GM18526 (cell line): ENCODE measurements at regions not wholly inside any gene's neighbourhood (a gene's known extent, or its start where the extent isn't known, plus 50 kb on each side); places are given as distances from the start of the nearest gene placed in this dataset.

Experiments used
- POLR2A ChIP-seq: IDR thresholded peaks from 3 replicates; pipeline ENCODE4 v1.6.1; 2011; ENCODE audit not compliant: insufficient read length; ENCODE audit errors: extremely low read depth

GRCh38 chr4:14868426-14869395, 133.6 kb upstream of the CPEB2 start:
- TF ChIP-seq POLR2A, result no peak

- TF ChIP-seq POLR2A, result no peak
These were observed 130.4 kb upstream of the CPEB2 start for GRCh38 chr4:14871676-14872430.

DNA sequence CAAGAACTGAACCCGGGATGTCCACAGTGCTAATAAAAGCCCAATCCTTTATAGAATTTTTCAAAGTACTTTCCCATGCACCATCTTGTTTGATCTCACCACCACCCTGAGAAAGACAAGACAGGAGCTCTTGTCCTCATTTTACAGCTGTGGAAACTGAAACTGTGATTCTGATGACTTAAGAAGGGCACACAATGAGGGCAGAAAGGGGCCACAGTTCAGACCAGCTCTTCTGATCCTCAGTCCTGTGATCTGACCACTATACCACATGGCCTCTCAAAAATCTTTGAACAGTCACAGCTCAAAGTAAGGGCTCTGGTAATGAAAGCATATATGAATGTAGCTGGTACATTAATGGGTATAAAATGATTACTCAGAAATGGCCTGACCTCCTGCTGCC, 127.3 kb upstream of the CPEB2 start:
- no peak for TF ChIP-seq POLR2A

GRCh38 chr4:14877246-14878225, 124.7 kb upstream of the CPEB2 start:
- TF ChIP-seq POLR2A, result no peak

- TF ChIP-seq POLR2A, result no peak
These were observed 123.6 kb upstream of the CPEB2 start for GRCh38 chr4:14878681-14879080.

DNA sequence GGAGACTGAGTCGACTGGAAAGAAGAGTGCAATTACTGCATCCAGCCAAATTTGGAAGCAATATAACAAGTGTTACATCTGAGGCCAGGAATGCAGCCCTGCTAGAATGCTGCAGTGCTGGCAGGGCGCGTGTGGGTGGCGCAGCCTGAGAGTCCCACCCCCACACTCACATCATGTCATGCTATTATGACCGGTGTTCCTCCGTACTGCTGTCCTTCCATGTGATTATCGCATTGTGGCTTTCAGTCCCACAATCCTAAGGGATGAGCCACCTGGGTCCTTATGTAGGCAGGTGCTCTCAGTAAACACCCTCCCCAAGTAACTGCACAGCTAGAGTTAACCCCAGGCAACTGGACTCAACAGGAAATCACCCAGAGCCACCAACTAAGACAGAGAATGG, 122.6 kb upstream of the CPEB2 start:
- no peak for TF ChIP-seq POLR2A

GRCh38 chr4:14880805-14881204, 121.5 kb upstream of the CPEB2 start:
- TF ChIP-seq POLR2A, result no peak

DNA sequence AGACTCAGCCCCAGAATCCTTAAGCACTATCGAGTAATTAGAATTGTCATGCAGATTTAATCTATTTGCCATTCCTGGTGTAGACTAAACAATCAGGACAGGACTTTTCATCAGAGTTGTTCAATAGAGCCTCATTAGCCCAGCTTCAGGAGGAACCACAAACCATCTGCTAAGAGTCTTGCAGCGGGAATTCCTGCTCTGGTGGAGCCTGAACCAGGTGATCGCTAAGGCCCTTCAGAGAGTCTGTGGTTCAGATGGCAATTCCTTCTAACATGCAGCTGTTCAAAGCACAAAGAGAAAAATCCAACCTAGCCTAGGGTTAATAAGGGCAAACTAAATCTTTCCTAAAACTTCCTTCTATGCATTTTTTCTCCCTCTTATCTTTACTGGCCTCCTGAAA, 119.1 kb upstream of the CPEB2 start:
- TF ChIP-seq POLR2A, result no peak

DNA sequence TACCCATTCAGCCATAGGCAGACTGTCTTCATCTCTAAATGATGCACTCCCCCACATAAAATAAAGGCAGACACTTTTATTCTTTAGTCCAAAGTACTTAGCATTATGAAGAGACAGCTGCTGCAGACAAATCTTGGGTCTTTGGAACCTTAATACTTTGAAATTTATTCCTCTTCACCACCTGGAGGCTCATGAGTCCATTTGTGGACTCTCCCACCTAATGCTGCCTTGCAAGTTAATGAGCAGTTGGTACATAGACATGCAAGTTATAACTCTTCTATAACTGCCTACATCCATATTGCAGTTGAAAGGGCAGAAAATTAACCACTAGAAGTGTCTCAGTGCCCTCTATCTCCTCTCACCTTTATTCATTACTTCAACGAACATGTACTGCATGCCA, 118.6 kb upstream of the CPEB2 start:
- no peak for TF ChIP-seq POLR2A

GRCh38 chr4:14887842-14888433, 114.3 kb upstream of the CPEB2 start:
- TF ChIP-seq POLR2A, result no peak

- no peak for TF ChIP-seq POLR2A
These were observed 113.3 kb upstream of the CPEB2 start for GRCh38 chr4:14888790-14889572.

- TF ChIP-seq POLR2A, result no peak
These were observed 109.7 kb upstream of the CPEB2 start for GRCh38 chr4:14892563-14892962.

- no peak for TF ChIP-seq POLR2A
These were observed 108.6 kb upstream of the CPEB2 start for GRCh38 chr4:14893713-14894112.
